ENCODE measurements at regions not wholly inside any gene's neighbourhood (a gene's known extent, or its start where the extent isn't known, plus 50 kb on each side); places are given as distances from the start of the nearest gene placed in this dataset.

DNA sequence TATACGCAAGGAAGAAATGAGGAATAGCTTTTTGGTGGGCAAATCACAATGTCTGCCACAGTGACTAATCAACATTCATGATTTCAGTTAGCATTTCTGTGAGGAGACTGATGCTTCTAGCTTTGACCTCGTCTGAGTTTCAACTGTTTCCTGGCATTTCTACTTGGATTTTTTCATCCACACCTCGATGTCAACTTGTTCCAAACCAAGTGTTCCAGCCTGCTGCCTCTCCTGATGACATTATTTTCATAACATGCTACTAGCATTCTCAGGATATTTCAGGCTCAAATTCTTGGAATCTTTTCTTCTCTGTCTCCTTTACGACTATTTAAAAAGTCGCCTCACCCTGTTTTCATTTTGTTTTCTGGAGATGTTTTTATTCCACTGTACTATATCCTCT lies 90.3 kb upstream of the TEX13D start:
- TF ChIP-seq, protein P1, sequence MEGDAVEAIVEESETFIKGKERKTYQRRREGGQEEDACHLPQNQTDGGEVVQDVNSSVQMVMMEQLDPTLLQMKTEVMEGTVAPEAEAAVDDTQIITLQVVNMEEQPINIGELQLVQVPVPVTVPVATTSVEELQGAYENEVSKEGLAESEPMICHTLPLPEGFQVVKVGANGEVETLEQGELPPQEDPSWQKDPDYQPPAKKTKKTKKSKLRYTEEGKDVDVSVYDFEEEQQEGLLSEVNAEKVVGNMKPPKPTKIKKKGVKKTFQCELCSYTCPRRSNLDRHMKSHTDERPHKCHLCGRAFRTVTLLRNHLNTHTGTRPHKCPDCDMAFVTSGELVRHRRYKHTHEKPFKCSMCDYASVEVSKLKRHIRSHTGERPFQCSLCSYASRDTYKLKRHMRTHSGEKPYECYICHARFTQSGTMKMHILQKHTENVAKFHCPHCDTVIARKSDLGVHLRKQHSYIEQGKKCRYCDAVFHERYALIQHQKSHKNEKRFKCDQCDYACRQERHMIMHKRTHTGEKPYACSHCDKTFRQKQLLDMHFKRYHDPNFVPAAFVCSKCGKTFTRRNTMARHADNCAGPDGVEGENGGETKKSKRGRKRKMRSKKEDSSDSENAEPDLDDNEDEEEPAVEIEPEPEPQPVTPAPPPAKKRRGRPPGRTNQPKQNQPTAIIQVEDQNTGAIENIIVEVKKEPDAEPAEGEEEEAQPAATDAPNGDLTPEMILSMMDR (IDR thresholded peaks at IDR 0.05; ENCODE audit: borderline replicate concordance, extremely low read depth, low read length, poor library complexity, severe bottlenecking): no peak
- no peak for TF ChIP-seq EZH2 (IDR thresholded peaks at IDR 0.05; ENCODE audit: borderline replicate concordance, low read depth, low read length, severe bottlenecking)
